ENCODE measurements at regions not wholly inside any gene's neighbourhood (a gene's known extent, or its start where the extent isn't known, plus 50 kb on each side); places are given as distances from the start of the nearest gene placed in this dataset.

GRCh38 chr20:40081653-40082052 is 607.4 kb downstream of the MAFB start:
- Histone ChIP-seq H3K27me3 (ENCODE audit: insufficient read depth, low read length, poor library complexity, severe bottlenecking) (no peaks in the 10 kb centered on the region), H3K27ac (ENCODE audit: low read depth, low read length) (no peak overlapping the region), H3K9me3 (ENCODE audit: low read length) (no peaks in the 10 kb centered on the region), H3K36me3 (ENCODE audit: insufficient read depth, low read length) (no peaks in the 10 kb centered on the region), H3K4me3 (ENCODE audit: low read length) (no peak overlapping the region), H3K4me1 (ENCODE audit: insufficient read depth, low read length) (no peaks in the 10 kb centered on the region)
- Mint-ChIP-seq H3K4me3 (no peak overlapping the region), H3K27ac (no peak overlapping the region), H3K27me3 (peaks cover 0 to 3% of the 10 kb centered on the region in 2 donors), H3K4me1 (no peaks in the 10 kb centered on the region), H3K9me3 (peaks cover 0 to 2% (median 0%) of the 10 kb centered on the region in 5 donors), H3K36me3 (no peaks in the 10 kb centered on the region)
- ChIA-PET POLR2A (no interaction called here), CTCF (no interaction called here)
- no peak for DNase-seq

- Mint-ChIP-seq H3K27me3 (peaks cover 0 to 3% of the 10 kb centered on the region in 2 donors), H3K27ac (no peak overlapping the region), H3K9me3 (peaks cover 0 to 2% (median 0%) of the 10 kb centered on the region in 5 donors), H3K4me3 (no peak overlapping the region), H3K4me1 (no peaks in the 10 kb centered on the region), H3K36me3 (no peaks in the 10 kb centered on the region)
- Histone ChIP-seq H3K36me3 (ENCODE audit: insufficient read depth, low read length) (no peaks in the 10 kb centered on the region), H3K9me3 (ENCODE audit: low read length) (no peaks in the 10 kb centered on the region), H3K4me3 (ENCODE audit: low read length) (no peak overlapping the region), H3K27me3 (ENCODE audit: insufficient read depth, low read length, poor library complexity, severe bottlenecking) (no peaks in the 10 kb centered on the region), H3K27ac (ENCODE audit: low read depth, low read length) (no peak overlapping the region), H3K4me1 (ENCODE audit: insufficient read depth, low read length) (no peaks in the 10 kb centered on the region)
- CTCF ChIA-PET: no interaction called here
- POLR2A ChIA-PET: no interaction called here
- no peak for DNase-seq
These were observed 608.9 kb downstream of the MAFB start for GRCh38 chr20:40080041-40080652.

GRCh38 chr20:40073535-40074111 is 615.4 kb downstream of the MAFB start:
- no peak overlapping the region for H3K4me3 Mint-ChIP-seq
- ChIA-PET POLR2A (no interaction called here), CTCF (no interaction called here)
- no peaks in the 10 kb centered on the region for H3K36me3 Mint-ChIP-seq
- Histone ChIP-seq H3K27ac (ENCODE audit: low read depth, low read length) (no peak overlapping the region), H3K36me3 (ENCODE audit: insufficient read depth, low read length) (no peaks in the 10 kb centered on the region), H3K4me1 (ENCODE audit: insufficient read depth, low read length) (no peaks in the 10 kb centered on the region), H3K4me3 (ENCODE audit: low read length) (no peak overlapping the region), H3K27me3 (ENCODE audit: insufficient read depth, low read length, poor library complexity, severe bottlenecking) (no peaks in the 10 kb centered on the region), H3K9me3 (ENCODE audit: low read length) (no peaks in the 10 kb centered on the region)
- H3K27me3 Mint-ChIP-seq: peaks cover 0 to 1% of the 10 kb centered on the region in 2 donors
- no peaks in the 10 kb centered on the region for H3K4me1 Mint-ChIP-seq
- no peak for DNase-seq
- H3K9me3 Mint-ChIP-seq: peaks cover 0 to 9% (median 4%) of the 10 kb centered on the region in 5 donors
- H3K27ac Mint-ChIP-seq: no peak overlapping the region

- Histone ChIP-seq H3K27ac (ENCODE audit: low read depth, low read length) (no peak overlapping the region), H3K27me3 (ENCODE audit: insufficient read depth, low read length, poor library complexity, severe bottlenecking) (no peaks in the 10 kb centered on the region), H3K36me3 (ENCODE audit: insufficient read depth, low read length) (no peaks in the 10 kb centered on the region), H3K9me3 (ENCODE audit: low read length) (no peaks in the 10 kb centered on the region), H3K4me3 (ENCODE audit: low read length) (no peak overlapping the region), H3K4me1 (ENCODE audit: insufficient read depth, low read length) (no peaks in the 10 kb centered on the region)
- Mint-ChIP-seq H3K27ac (no peak overlapping the region), H3K4me3 (no peak overlapping the region), H3K4me1 (no peaks in the 10 kb centered on the region), H3K36me3 (no peaks in the 10 kb centered on the region), H3K9me3 (peaks cover 0 to 16% (median 4%) of the 10 kb centered on the region in 5 donors), H3K27me3 (no peaks in the 10 kb centered on the region)
- ChIA-PET POLR2A (no interaction called here), CTCF (no interaction called here)
- DNase-seq: no peak
These were observed 616.1 kb downstream of the MAFB start for GRCh38 chr20:40072907-40073306.

- no peaks in the 10 kb centered on the region for H3K9me3 ChIP-seq (ENCODE audit: low read length)
- no peak overlapping the region for H3K27ac ChIP-seq (ENCODE audit: low read depth, low read length)
- POLR2A ChIA-PET: no interaction called here
- H3K27ac Mint-ChIP-seq: no peak overlapping the region
- H3K4me1 Mint-ChIP-seq: no peaks in the 10 kb centered on the region
- no peaks in the 10 kb centered on the region for H3K36me3 ChIP-seq (ENCODE audit: insufficient read depth, low read length)
- H3K4me1 ChIP-seq (ENCODE audit: insufficient read depth, low read length): no peaks in the 10 kb centered on the region
- H3K36me3 Mint-ChIP-seq: no peaks in the 10 kb centered on the region
- peaks cover 0 to 8% (median 4%) of the 10 kb centered on the region in 5 donors for H3K9me3 Mint-ChIP-seq
- H3K27me3 ChIP-seq (ENCODE audit: insufficient read depth, low read length, poor library complexity, severe bottlenecking): no peaks in the 10 kb centered on the region
- H3K4me3 ChIP-seq (ENCODE audit: low read length): no peak overlapping the region
- CTCF ChIA-PET: no interaction called here
- peaks cover 0 to 4% of the 10 kb centered on the region in 2 donors for H3K27me3 Mint-ChIP-seq
- no peak overlapping the region for H3K4me3 Mint-ChIP-seq
- DNase-seq: no peak
These were observed 632.9 kb downstream of the MAFB start for GRCh38 chr20:40056171-40056570.

- ChIA-PET POLR2A (no interaction called here), CTCF (no interaction called here)
- Histone ChIP-seq H3K27ac (ENCODE audit: low read depth, low read length) (no peak overlapping the region), H3K4me3 (ENCODE audit: low read length) (no peak overlapping the region), H3K4me1 (ENCODE audit: insufficient read depth, low read length) (no peaks in the 10 kb centered on the region), H3K36me3 (ENCODE audit: insufficient read depth, low read length) (no peaks in the 10 kb centered on the region), H3K9me3 (ENCODE audit: low read length) (no peaks in the 10 kb centered on the region), H3K27me3 (ENCODE audit: insufficient read depth, low read length, poor library complexity, severe bottlenecking) (no peaks in the 10 kb centered on the region)
- Mint-ChIP-seq H3K27me3 (peaks cover 0 to 4% of the 10 kb centered on the region in 2 donors), H3K27ac (no peak overlapping the region), H3K4me1 (no peaks in the 10 kb centered on the region), H3K36me3 (no peaks in the 10 kb centered on the region), H3K9me3 (peaks cover 0 to 8% (median 3%) of the 10 kb centered on the region in 5 donors), H3K4me3 (no peak overlapping the region)
- DNase-seq: no peak
These were observed 633.3 kb downstream of the MAFB start for GRCh38 chr20:40055711-40056110.

GRCh38 chr20:40054311-40054710 is 634.7 kb downstream of the MAFB start:
- no peak overlapping the region for H3K4me3 Mint-ChIP-seq
- no peaks in the 10 kb centered on the region for H3K27me3 ChIP-seq (ENCODE audit: insufficient read depth, low read length, poor library complexity, severe bottlenecking)
- no peaks in the 10 kb centered on the region for H3K4me1 ChIP-seq (ENCODE audit: insufficient read depth, low read length)
- H3K36me3 ChIP-seq (ENCODE audit: insufficient read depth, low read length): no peaks in the 10 kb centered on the region
- CTCF ChIA-PET: no interaction called here
- no peaks in the 10 kb centered on the region for H3K36me3 Mint-ChIP-seq
- POLR2A ChIA-PET: no interaction called here
- H3K27ac ChIP-seq (ENCODE audit: low read depth, low read length): no peak overlapping the region
- DNase-seq: no peak
- peaks cover 0 to 6% (median 0%) of the 10 kb centered on the region in 5 donors for H3K9me3 Mint-ChIP-seq
- H3K27ac Mint-ChIP-seq: no peak overlapping the region
- H3K27me3 Mint-ChIP-seq: peaks cover 0 to 6% of the 10 kb centered on the region in 2 donors
- H3K9me3 ChIP-seq (ENCODE audit: low read length): no peaks in the 10 kb centered on the region
- no peaks in the 10 kb centered on the region for H3K4me1 Mint-ChIP-seq
- no peak overlapping the region for H3K4me3 ChIP-seq (ENCODE audit: low read length)

- H3K27me3 Mint-ChIP-seq: peaks cover 0 to 6% of the 10 kb centered on the region in 2 donors
- no peak for DNase-seq
- H3K4me3 Mint-ChIP-seq: no peak overlapping the region
- CTCF ChIA-PET: no interaction called here
- POLR2A ChIA-PET: no interaction called here
- no peak overlapping the region for H3K27ac ChIP-seq (ENCODE audit: low read depth, low read length)
- H3K36me3 Mint-ChIP-seq: no peaks in the 10 kb centered on the region
- H3K4me3 ChIP-seq (ENCODE audit: low read length): no peak overlapping the region
- no peaks in the 10 kb centered on the region for H3K27me3 ChIP-seq (ENCODE audit: insufficient read depth, low read length, poor library complexity, severe bottlenecking)
- no peaks in the 10 kb centered on the region for H3K4me1 ChIP-seq (ENCODE audit: insufficient read depth, low read length)
- H3K36me3 ChIP-seq (ENCODE audit: insufficient read depth, low read length): no peaks in the 10 kb centered on the region
- H3K27ac Mint-ChIP-seq: no peak overlapping the region
- H3K4me1 Mint-ChIP-seq: no peaks in the 10 kb centered on the region
- no peaks in the 10 kb centered on the region for H3K9me3 ChIP-seq (ENCODE audit: low read length)
- H3K9me3 Mint-ChIP-seq: peaks cover 0 to 6% (median 0%) of the 10 kb centered on the region in 5 donors
These were observed 638.4 kb downstream of the MAFB start for GRCh38 chr20:40050596-40050995.
